Renal pelvis (tissue), 1 donor: ENCODE measurements at regions not wholly inside any gene's neighbourhood (a gene's known extent, or its start where the extent isn't known, plus 50 kb on each side); places are given as distances from the start of the nearest gene placed in this dataset.

Experiments used
- DNase-seq: peaks from one replicate; pipeline ENCODE4 v3.0.0-alpha.2; 2013

DNA sequence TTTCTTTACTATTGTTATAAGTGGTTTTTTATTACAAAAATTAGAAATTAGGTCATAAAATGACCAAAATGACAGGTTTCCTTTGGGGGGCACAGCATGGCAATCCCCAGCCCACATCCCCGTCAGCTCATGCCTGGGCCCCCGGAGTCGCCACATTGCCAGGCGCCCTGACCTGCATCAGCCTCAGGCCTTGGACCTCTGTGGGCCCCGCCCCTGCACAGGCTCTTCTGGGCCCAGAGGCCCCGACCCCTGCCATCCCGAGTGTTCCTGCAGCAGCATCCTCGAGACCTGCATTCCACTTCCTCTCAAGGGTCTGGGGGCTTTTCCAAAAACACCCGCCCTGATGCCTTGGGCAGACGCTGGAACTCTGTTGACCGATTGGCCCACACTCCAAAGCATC, 391.1 kb upstream of the MGMT start:
- no peak for DNase-seq

DNA sequence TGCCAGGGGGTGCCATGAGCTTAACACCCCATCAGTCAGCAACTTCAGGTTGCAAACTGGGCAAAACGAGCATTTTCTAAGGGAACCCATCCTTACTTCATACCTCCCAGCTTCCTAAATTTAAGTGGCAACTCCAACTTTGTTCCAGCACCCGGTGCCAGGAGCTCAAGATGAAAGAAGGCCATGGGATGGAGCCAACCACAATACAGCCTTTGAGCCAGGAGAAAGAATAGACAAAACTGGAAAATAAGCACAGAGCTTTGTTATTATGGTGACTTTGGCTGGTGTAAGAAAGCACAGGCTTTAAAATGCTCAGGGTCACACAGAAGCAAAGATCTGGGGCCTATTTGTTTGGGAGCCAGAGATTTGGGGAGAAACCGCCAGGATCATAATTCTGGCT, 388.7 kb upstream of the MGMT start:
- DNase-seq: no peak

DNA sequence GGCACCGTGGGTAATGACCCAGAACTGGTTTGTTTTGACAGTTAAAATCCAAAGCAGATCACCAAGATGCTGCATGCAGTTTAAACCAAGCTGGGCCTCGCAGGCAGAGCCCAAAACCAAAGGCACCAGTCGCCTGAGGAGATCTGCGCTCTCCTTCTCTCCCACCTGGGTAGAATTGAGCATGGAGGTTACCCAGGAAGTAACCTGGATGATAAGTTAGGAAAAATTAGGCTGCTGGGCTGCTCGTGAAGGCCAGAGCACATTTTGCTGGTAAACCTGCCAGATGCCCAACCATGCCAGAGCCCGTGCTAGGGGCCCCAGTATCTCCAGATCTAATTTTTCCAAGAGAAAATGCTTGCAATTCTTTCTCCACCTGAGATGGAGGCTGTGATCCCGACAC, 388.3 kb upstream of the MGMT start:
- no peak for DNase-seq

DNA sequence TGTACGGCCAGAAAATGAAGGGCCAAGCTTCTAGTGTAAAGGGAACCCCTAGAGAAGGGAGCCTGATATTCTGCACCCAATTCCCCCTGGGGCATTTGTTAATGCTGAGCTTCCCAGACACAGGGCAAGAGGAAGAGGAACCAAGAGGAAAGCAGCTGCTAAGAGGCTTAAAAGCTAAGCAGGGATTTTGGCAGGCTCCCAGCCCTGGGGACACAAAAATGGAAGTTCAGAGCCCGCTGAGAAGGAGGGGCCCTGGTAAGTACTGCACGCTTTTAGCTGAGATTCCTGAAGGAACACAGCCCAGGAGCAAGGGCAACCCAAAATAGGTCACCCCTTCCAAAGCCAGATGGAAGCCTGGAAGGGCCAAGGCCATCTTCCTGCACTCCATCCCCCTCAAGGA, 387.3 kb upstream of the MGMT start:
- no peak for DNase-seq

DNA sequence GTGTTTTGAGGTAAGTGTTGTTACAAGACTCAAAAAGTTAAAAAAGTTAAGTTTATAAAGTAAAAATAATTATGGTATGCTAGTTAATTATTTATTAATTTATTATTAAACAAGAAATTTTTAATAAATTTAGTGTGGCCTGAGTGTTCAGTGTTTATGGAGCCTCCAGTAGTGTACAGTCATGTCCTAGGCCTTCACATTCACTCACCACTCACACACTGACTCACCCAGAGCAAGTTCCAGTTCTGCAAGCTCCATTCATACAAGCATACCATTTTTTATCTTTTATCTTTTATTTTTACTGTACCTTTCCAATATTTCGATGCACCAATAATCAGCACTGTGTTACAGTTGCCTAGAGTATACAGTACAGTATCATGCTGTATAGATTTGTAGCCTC, 381.2 kb upstream of the MGMT start:
- DNase-seq: no peak

DNA sequence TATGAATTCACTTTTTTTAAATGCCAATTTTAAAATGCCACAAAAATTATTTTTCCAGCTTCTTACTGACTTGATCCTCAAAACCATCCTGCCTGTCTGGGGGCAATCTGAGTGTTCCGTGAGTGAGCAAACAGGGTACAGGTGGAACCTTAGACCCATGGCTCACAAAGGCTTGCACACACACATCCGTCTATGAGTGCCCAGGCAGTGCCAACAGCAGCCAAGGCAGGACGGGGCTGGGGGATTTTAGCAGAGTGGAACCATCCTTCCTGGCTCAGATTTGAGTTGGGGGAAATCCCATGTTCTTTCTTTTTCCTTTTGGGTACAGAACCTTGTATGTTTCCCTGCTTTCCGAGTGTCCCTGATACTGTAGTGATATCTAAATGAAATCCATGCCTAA, 377.7 kb upstream of the MGMT start:
- no peak for DNase-seq

DNA sequence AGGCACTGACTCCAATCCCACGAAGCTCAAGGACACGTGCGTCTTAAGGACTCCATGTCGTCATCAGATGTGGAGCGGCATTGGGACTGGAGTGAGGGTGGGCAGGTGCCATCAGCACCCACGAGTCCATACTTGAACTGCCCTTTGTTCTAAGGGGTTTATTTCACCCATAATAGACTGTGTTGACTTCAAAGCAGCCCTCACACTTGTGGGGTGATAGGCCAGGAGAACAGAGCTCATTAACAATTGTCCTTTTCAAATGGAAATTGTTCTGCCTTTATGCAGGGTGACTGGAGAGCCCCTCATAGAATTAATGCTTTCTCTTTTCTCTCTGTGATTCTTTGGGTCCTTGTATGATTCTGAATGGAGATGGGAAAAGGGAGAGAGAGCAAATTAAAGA, 376.9 kb upstream of the MGMT start:
- DNase-seq: no peak

DNA sequence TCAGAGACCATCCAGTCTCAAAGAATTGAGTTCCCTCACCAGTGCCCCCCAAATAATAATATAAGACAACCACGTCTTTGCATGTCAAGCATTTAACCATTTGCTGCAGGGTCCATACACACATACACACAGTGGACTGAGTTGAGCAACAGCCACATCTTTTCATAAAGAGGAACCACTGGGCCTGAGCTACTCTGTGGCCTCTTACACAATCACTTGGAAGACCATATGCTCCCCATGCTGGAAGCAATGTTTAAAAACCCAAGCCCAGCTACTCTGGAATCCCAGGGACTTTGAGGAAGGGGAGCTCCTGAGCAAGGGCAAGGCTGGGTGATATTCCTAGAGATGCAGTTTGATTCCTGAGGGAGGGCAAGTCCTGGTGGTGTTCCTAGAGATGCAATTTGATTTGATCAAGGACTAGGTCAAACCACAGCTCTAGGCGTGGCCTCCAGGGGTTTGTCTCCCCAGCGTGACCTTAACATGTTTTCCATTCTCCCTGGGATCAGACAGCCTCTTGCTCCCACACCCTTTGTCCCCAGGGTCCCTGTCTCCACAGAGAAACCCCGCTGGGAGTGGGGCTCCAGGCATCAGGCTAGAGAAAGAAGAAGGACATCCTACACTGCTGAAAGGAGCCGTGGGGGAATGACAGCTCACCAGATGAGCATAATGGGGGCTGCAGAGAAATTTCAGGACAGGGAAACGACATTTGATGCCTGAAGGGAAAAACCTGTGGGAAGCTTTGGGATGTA, 376.2 kb upstream of the MGMT start:
- no peak for DNase-seq

DNA sequence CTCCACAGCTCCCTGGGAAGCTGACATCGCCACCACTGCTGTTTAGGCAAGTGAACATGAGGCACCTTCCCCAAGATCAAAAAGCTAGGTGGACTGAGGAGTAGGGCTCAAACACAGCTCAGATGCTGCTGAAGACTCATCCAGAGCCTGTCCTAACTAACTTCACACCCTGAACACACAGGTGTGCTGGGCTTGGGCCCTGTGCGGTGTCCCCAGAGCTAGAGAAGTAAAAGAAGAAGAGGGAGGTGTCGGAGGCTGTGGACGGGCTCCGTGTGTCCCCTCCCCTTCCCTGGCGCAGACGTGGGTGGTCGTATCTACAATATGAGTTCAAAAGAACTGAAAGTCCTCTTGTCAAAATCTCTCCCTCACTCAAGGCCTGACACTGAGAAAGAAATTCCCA, 373.4 kb upstream of the MGMT start:
- no peak for DNase-seq

DNA sequence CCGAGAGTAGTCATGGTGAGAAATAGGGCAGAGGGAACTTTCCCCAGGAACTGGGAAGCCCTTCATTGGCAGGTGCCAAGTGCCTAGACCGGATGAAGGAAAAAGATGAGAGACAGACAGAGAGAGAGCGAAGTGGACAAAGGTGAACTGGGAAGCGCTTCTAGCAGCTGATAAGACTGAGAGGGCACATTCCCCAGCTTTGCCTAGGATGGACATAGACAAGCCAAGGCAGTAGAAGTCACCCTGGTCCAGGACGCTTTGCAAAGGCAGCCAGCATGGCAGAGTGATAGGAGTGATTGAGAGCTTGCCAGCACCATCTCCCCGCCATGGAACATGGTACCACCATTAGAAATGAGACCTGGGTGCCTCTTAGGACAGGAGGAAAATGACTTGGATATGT, 372.8 kb upstream of the MGMT start:
- no peak for DNase-seq

DNA sequence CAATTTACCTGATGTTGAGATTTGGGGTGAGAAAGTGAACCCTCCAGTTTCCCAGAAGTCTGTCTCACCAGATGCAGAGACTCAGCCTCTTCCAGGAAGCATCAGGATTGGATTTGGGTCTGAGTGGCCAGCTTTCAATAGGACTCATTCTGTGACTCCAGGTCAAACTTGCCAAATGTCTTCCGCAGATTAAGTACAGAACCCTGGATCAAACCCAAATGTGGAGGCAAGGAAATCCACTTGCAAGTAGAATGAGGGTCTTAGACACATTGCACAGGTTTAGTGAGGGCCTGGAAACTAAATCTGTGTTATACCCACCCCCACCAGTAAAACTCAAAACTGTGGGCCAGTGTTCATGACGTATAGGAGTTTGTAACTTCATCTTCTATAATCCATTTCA, 372.2 kb upstream of the MGMT start:
- no peak for DNase-seq

DNA sequence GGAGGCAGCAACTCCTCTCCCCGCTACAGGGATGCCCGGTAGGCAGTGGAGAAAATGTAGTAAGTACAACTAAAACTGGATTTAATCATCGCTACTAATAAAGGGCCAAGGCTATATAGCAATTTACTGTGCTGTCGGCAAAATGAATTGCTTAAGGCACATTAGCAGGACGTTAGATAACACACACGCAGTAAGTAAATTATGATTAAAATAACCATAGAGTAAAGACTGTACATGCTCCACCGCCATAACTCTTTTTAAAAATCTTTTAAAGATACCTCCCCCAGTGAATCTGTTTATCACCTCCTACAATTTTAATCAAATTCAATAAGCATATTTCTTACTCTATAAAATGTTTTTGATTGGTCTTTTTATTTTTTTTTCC, 371.4 kb upstream of the MGMT start:
- no peak for DNase-seq

DNA sequence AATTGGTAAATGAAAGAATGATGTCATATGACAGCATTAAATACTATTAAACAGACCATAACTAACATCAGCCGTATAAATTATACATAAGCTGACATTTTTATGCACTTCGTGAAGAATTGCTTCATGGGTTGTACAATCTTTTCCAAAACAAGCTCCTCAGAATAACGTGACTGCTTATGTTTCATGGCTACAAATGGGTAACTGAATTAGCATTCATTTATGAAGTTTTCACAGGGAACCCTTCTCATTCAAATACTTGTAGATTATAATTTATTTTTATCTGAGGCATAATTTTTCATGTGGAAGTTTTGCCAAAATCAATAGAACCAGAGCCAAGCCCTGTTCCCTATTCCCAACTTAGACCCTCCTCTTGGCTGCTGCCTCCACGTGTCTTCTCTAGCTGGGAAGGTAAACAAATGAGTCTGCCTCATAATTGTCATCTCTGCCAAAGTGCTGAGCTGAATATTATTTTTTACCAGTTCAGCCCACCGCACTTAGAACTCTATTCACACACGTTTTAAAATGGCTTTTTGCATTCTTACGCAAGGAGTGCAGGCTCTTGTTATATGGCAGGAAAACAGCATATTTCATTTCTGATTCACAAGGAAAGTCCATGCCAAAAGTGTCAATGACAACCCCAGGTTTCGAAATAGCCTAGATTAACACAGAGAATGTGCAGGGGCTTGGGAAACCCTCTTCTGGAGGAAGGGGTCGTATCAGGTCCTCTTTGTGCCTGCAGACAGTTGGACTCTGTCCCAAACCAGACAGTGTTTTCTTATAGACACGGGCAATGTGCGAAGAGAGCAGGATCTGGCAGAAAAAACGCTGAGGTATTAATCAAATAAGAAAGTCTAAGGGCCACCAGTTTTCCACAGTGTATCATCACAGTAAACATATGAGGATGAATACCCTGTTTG, 370.7 kb upstream of the MGMT start:
- DNase-seq: peak; percentile 37

DNA sequence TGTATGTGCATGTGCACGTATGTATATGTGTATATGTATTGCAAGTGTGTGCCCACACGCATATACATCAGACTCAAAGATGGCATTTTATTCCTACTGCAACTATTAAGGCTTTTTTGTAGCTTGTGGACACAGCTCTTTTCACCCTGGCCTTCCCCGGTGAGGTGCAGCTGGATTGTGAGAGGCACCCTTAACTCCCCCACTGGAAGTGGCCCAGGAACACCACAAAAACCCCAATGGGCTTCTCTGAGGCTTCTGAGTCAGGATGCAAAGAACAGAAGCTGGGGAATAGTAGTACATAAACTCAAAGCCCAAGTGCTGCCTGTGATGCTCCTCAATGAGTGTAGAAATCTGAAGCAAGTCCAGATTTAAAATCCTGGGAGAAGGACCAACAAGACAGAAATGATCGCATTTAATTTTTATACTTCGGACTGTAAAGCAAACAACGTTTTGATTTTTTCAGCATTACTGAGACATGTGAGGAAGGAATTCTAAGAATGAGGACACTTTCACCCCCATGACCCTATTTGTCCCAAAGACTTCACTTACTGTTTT, 369.2 kb upstream of the MGMT start:
- DNase-seq: no peak

DNA sequence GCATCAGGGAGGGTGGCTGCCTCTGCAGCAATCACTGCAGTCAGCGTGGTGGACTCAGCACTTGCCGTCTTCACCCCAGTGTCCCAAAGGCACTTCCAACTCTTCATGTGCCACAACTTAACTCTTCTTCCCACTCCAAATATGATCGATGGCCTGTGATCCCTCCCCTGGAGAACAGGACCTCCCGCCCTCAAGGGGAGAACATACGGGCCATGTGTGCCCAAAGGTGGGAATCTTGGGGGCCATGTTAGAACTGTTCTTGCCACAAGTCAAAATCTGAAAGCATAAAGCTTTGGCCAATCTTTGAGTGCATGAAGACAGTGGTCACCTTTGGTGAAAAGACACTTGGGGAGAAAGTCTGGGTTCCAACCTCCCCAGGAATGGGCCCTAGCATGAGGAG, 368.5 kb upstream of the MGMT start:
- no peak for DNase-seq

DNA sequence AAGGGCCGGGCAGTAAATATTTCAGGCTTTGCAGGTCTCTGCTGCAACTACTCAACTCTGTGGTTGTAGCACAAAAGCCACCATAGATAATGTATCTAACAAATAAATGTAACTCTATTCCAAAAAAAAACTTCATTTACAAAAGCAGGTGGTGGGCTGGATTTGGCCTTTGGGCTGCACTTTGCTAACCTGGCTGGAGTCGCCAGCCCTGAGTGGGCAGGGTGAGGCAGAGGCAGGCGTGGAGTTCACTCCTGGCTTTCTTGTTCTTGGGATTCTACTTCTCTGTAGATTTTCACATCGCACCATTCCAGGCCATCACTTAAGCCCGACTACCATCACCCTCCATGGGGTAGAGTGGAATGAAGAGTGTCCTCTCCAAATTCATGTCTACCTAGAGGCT, 367.6 kb upstream of the MGMT start:
- DNase-seq: no peak

DNA sequence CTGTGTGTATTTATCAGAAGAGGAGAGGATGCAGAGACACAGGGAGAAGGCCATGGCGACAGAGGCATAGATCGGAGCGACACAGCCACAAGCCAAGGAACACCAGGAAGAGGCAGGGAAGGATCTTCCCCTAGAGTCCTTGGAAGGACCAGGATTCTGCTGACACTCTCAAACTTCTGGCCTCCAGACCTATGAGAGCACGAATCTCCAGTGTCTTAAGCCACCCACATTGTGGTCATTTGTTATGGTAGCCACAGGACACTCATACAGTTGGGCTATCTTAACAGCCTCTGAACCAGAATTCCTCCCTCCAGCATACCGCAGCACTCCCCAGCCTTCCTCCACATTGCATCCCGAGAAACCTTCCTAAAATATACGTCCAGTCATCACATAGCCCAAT, 367.0 kb upstream of the MGMT start:
- DNase-seq: no peak

DNA sequence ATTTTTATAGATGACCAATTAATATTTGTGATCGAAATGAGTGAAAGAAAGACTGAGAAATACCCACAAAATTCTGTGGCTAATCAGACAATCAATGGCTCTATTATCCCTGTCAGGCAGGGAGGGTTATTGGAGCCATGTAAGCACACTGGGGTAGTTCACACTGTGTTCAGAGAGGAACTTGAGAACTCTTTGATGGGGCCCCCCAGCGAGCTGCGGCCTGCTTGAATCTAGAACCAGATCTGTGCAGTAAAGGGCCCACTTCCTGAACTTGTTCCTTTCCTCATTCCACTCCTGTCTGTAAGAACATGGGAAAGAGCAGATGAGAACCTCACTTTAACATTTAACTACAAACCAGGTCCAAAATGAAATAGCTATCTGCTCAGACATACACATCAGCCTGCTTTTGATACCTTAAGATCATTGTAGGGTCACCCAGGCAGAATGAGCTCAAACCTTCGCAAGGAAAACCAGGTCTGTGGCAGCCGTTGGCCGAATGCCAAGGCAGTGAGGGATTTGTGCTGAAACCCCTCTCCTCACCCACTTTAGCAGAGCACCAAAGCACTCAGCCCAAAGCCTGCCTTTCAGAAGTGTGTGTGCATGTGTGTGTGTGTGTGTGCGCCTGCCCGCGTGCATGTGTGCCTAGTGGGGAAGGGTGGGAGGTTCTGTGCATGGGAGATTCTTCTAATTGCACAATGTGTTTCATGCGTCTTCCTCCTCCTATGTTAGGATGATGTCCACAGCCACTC, 365.6 kb upstream of the MGMT start:
- no peak for DNase-seq

DNA sequence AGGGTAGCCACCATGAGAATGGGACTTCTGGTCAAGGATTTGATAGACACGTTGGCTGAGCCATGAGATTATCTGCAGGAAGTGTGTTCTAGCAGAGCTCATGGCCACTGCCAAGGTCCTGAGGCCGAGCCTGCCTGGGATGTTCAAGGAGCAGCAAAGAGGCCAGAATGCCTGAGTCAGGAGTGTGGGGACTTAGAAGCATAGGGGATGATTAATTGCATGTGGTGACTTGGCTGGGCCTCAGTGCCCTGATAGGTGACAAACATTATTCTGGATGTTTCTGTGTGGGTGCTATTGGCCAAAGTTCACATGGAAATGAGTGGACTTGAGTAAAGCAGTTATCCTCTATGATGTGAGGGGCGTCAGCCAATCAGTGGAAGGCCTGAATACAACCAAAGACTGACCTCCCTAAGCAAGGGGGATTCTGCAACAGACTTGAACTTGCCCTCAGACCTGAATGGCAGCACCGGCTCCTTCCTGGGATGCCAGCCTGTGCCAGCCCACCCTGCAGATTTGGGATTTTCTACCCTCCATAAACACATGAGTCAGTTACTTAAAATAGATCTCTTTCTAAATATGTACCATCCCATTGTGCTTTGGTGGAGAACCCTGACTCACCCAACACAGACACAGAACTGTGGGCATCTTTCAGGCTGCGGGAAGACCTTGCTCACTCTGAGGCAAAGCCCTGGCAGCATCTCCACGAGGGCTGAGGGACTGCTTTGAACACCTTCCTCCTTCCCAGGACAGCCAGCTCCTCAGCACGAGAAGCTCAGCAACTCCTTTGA, 363.9 kb upstream of the MGMT start:
- no peak for DNase-seq

DNA sequence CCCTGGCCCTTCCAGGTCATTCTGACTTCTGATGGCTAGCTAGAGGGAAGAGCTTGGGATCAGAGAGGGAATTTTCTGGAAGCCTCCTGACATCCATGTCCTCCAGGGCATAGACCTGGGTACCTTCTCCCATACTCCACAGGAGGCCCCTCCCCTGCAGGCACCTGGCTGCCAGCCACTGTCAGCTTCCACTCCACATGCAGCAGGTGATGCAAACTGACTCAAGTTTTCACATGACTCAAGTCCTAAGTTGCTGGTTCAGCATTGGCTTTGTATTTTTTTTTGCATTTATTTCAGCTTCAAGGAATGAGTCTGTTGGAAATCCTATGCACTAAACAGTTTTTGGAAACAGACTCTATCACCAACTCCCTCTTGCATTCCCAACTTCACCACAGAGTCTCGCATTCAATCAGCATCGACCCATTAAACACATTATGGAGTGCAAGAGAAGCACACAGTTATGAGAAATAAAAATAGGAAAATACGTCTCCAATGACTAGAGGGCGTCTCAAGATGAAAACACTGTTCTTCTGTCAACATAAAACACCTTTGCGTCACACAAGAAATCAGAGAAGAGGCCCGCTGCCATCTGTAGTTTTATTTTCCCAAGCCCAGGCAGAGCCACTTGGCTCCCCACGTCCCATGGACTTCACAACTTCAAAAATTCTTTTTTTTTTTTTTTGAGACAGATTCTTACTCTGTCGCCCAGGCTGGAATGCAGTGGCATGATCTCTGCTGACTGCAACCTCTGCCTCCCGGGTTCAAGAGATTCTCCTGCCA, 362.6 kb upstream of the MGMT start:
- no peak for DNase-seq

DNA sequence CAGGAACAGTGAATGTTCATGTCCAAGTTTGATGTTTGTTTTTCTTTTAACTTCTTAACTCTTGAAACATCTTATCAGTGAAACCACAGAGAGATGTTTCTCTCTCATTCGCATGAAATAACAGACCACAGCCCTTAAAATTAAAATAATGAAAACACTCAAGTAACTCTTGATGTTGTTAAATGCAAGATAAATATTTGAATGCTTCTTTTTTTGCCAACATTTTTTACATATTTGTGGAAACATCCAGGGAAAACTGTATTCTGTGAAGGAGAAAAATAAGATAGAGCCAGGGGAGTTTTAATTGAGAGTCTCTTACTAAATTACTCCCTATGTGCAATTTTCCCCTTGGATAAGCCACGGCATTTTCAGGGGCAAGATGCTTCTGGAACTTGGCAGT, 361.8 kb upstream of the MGMT start:
- no peak for DNase-seq
